K562 (cell line): ENCODE measurements at regions not wholly inside any gene's neighbourhood (a gene's known extent, or its start where the extent isn't known, plus 50 kb on each side); places are given as distances from the start of the nearest gene placed in this dataset.

Experiments
- ATAC-seq: fragments of 200-7000 bp; cut with Tn5 transposase; 3 replicates; pipeline ENCODE4 v1.9.1; 2020; ENCODE audit warnings: moderate library complexity
- BruUV-seq: library from RNA; stranded (reverse); fragments of 400-500 nt; replicated peaks from 2 replicates; lab custom pipeline; 2021; lab: Mats Ljungman, UMichigan
- CTCF ChIA-PET: fragments of 300-600 bp; formaldehyde crosslinking; extraction: SDS; loops from one replicate; lab custom pipeline; 2021; ENCODE audit warnings: low intra/inter-chr PET ratio; lab: Yijun Ruan, JAX
- POLR2A ChIA-PET: fragments of 300-600, 350-650 bp; sonication (Branson Sonifier 250); formaldehyde crosslinking; extraction: SDS; loops from one replicate; lab custom pipeline; 2021; ENCODE audit warnings: antibody characterized with exemption, inconsistent platforms; lab: Yijun Ruan, JAX
- DNase-seq, 4 experiments: peaks; one replicate each; pipeline versions ENCODE4 v3.0.0 to v3.0.0-alpha.2; 2011 to 2018; ENCODE audit warnings: low spot score in 3 of 4, mixed read lengths in 3 of 4; ENCODE audit errors: extremely low read depth in 1 of 4
- FAIRE-seq: peaks from 2 replicates; lab custom pipeline; 2011; peaks lifted over from hg19 to GRCh38; lab: Jason Lieb, UNC
- H2AFZ ChIP-seq: 2 replicates; pipeline ENCODE4 v1.6.0; 2011; ENCODE audit warnings: low read depth, low read length, control low read depth, inconsistent platforms
- H3K27ac ChIP-seq: fragments of 200-600 bp; 3 replicates; pipeline ENCODE4 v1.8.0; 2011; ENCODE audit warnings: low read depth, mild to moderate bottlenecking, control low read depth, inconsistent platforms, low read length, moderate library complexity, mixed read lengths; ENCODE audit errors: extremely low read depth
- H3K27me3 ChIP-seq, 2 experiments: fragments of 300-600 bp in 1 of 2; 2 replicates in 1 of 2; 3 replicates in 1 of 2; pipeline versions ENCODE4 v1.6.0 to v1.8.0; 2011; ENCODE audit warnings: inconsistent platforms in 2 of 2, low read length in 2 of 2, mild to moderate bottlenecking in 1 of 2, mixed read lengths in 1 of 2, moderate library complexity in 1 of 2; ENCODE audit not compliant: control insufficient read depth in 2 of 2, insufficient read depth in 2 of 2
- H3K36me3 ChIP-seq: fragments of 300-600 bp; 3 replicates; pipeline ENCODE4 v1.8.0; 2011; ENCODE audit warnings: mild to moderate bottlenecking, low read length, inconsistent platforms; ENCODE audit not compliant: control insufficient read depth, insufficient read depth
- H3K4me1 ChIP-seq, 2 experiments: fragments of 200-600 bp in 1 of 2; replicated peaks in 1 of 2; 2 replicates in 1 of 2; 3 replicates in 1 of 2; pipeline versions ENCODE4 v1.5.1 to v1.8.0; 2011; ENCODE audit warnings: inconsistent platforms in 2 of 2, low read length in 2 of 2, mild to moderate bottlenecking in 1 of 2, mixed read lengths in 1 of 2, moderate library complexity in 1 of 2; ENCODE audit not compliant: control insufficient read depth in 2 of 2, insufficient read depth in 2 of 2
- H3K4me2 ChIP-seq: 2 replicates; pipeline ENCODE4 v1.6.1; 2011; ENCODE audit warnings: low read length, control low read depth, inconsistent platforms, mixed read lengths; ENCODE audit not compliant: insufficient read depth
- H3K4me3 ChIP-seq: fragments of 200-600 bp; sonication (generic), shearing (Covaris generic); 2 replicates; pipeline ENCODE4 v1.5.1; 2016; ENCODE audit warnings: control low read depth, inconsistent platforms
- H3K79me2 ChIP-seq: fragments of 200-600 bp; 3 replicates; pipeline ENCODE4 v1.8.0; 2011; ENCODE audit warnings: low read length, inconsistent platforms; ENCODE audit not compliant: control insufficient read depth, insufficient read depth
- H3K9ac ChIP-seq, 2 experiments: 2 replicates each; pipeline versions ENCODE4 v1.6.0 to v1.6.1; 2011; ENCODE audit warnings: low read depth in 2 of 2, low read length in 2 of 2, control low read depth in 1 of 2, inconsistent platforms in 1 of 2, mild to moderate bottlenecking in 1 of 2, mixed read lengths in 1 of 2; ENCODE audit not compliant: insufficient read depth in 1 of 2
- H3K9me1 ChIP-seq: one replicate; pipeline ENCODE4 v1.6.0; 2011; ENCODE audit warnings: inconsistent platforms, mild to moderate bottlenecking, low read length, moderate library complexity; ENCODE audit not compliant: control insufficient read depth, insufficient read depth
- H3K9me3 ChIP-seq: replicated peaks from 2 replicates; pipeline ENCODE4 v1.5.1; 2011; ENCODE audit warnings: low read depth, low read length, inconsistent platforms; ENCODE audit not compliant: control insufficient read depth, insufficient read depth
- H4K20me1 ChIP-seq: replicated peaks from 2 replicates; pipeline ENCODE4 v1.6.1; 2011; ENCODE audit warnings: low read length, inconsistent platforms, mixed read lengths; ENCODE audit not compliant: control insufficient read depth, insufficient read depth
- CCAR2 ChIP-seq: fragments of 200-400 bp; formaldehyde crosslinking; IDR thresholded peaks from 2 replicates; pipeline ENCODE4 v1.6.1; 2017; ENCODE audit warnings: mild to moderate bottlenecking, low read depth, low read length
- CLOCK ChIP-seq: fragments of 250-450 bp; sonication (Bioruptor Pico); IDR thresholded peaks from 2 replicates; pipeline ENCODE4 v1.4.0; 2020; ENCODE audit warnings: mild to moderate bottlenecking, moderate library complexity, borderline replicate concordance
- ETV6 ChIP-seq, 3 experiments: fragments of 150-350 bp in 1 of 3; sonication (generic) in 1 of 3; formaldehyde crosslinking in 1 of 3; IDR thresholded peaks; 2 replicates each; pipeline versions ENCODE4 v1.6.1 to v1.8.0; 2014 to 2022; ENCODE audit warnings: borderline replicate concordance in 2 of 3, low read depth in 2 of 3, antibody characterized with exemption in 1 of 3, low read length in 1 of 3, mild to moderate bottlenecking in 1 of 3, missing genetic modification reagents in 1 of 3
- MAFG ChIP-seq: fragments of 450-650 bp; conservative IDR thresholded peaks from 2 replicates; pipeline ENCODE4 v1.6.1; 2016; ENCODE audit warnings: missing genetic modification characterization, missing compliant biosample characterization
- TAF9B ChIP-seq: fragments of 450-650 bp; IDR thresholded peaks from 2 replicates; pipeline ENCODE4 v1.6.1; 2018; ENCODE audit warnings: mild to moderate bottlenecking; ENCODE audit not compliant: partially characterized antibody
- WGBS: fragments of 100-300 bp; shearing (Covaris generic); methylation state at CpG from one replicate; pipeline ENCODE4 v1.1.6; 2016; ENCODE audit warnings: low coverage, mixed read lengths; ENCODE audit not compliant: insufficient coverage; ENCODE audit errors: missing lambda C conversion rate; 5-methylcytosine and 5-hydroxymethylcytosine counted together
- in situ Hi-C: fragments of 300-500 bp; cut with MboI; formaldehyde crosslinking; loops from 4 replicates; pipeline ENCODE4 v1.15.0; 2018; ENCODE audit warnings: inconsistent platforms, mixed read lengths
- intact Hi-C: fragments of 100-400 bp; cut with micrococcal nuclease; formaldehyde crosslinking; loops from 2 replicates; pipeline ENCODE4 v1.14.2; 2022

GRCh38 chr1:187816646-187817045 lies 987.9 kb downstream of the PLA2G4A start:
- WGBS = 2% methylated on average over 2 of the region's 2 CpGs
- Histone ChIP-seq H3K9me3 (no peaks in the 10 kb centered on the region), H3K4me3 (no peak overlapping the region), H3K36me3 (no peaks in the 10 kb centered on the region), H2AFZ (no peak overlapping the region), H3K4me2 (no peak overlapping the region), H4K20me1 (no peaks in the 10 kb centered on the region), H3K9me1 (no peaks in the 10 kb centered on the region), H3K9ac (no peak overlapping the region), H3K27me3 (no peaks in the 10 kb centered on the region), H3K4me1 (no peaks in the 10 kb centered on the region), H3K79me2 (no peaks in the 10 kb centered on the region), H3K27ac (no peak overlapping the region)
- intact Hi-C loops (no loop called here), in situ Hi-C loops (no loop called here)
- no peak for DNase-seq
- TF ChIP-seq ETV6 (IDR thresholded peaks at IDR 0.05; ENCODE audit: borderline replicate concordance in 1 of 2, low read depth in 2 of 2, low read length in 1 of 2) = no peak
- no peak for TF ChIP-seq ETV6 (CRISPR knock-in tag; IDR thresholded peaks at IDR 0.05; ENCODE audit: borderline replicate concordance)
- no peak for TF ChIP-seq MAFG (tag)
- no peak for TF ChIP-seq TAF9B
- no peak for TF ChIP-seq CCAR2
- no peak for TF ChIP-seq CLOCK
- ChIA-PET POLR2A (no interaction called here), CTCF (no interaction called here)
- FAIRE-seq = no peak
- BruUV-seq = no TSS peak
- no peak for ATAC-seq
